GM19023 (cell line): ENCODE measurements at regions not wholly inside any gene's neighbourhood (a gene's known extent, or its start where the extent isn't known, plus 50 kb on each side); places are given as distances from the start of the nearest gene placed in this dataset.

Source experiments
- ATAC-seq: cut with Tn5 transposase; IDR thresholded peaks from one replicate; pipeline ENCODE4 v1.9.1; 2021; ENCODE audit warnings: mild to moderate bottlenecking, moderate library complexity; ENCODE audit not compliant: unreplicated experiment

GRCh38 chr14:96979611-96980074 lies 182.5 kb downstream of the VRK1 start:
- no peak for ATAC-seq

- no peak for ATAC-seq
These were observed 183.7 kb downstream of the VRK1 start for GRCh38 chr14:96980835-96981234.

GRCh38 chr14:96986256-96987085 lies 189.3 kb downstream of the VRK1 start:
- ATAC-seq, result no peak

- ATAC-seq, result no peak
These were observed 189.9 kb downstream of the VRK1 start for GRCh38 chr14:96987086-96987474.

GRCh38 chr14:96987771-96988170 lies 190.6 kb downstream of the VRK1 start:
- no peak for ATAC-seq

GRCh38 chr14:96989306-96989705 lies 192.1 kb downstream of the VRK1 start:
- no peak for ATAC-seq

- no peak for ATAC-seq
These were observed 194.0 kb downstream of the VRK1 start for GRCh38 chr14:96991226-96991625.

- ATAC-seq, result no peak
These were observed 197.8 kb downstream of the VRK1 start for GRCh38 chr14:96994999-96995398.

GRCh38 chr14:96997269-96997668 lies 200.1 kb downstream of the VRK1 start:
- ATAC-seq, result no peak

- no peak for ATAC-seq
These were observed 200.8 kb downstream of the VRK1 start for GRCh38 chr14:96997996-96998395.

GRCh38 chr14:96999654-97000155 lies 202.5 kb downstream of the VRK1 start:
- no peak for ATAC-seq

- ATAC-seq, result no peak
These were observed 205.3 kb downstream of the VRK1 start for GRCh38 chr14:97002454-97002853.

- ATAC-seq, result no peak
These were observed 208.8 kb downstream of the VRK1 start for GRCh38 chr14:97005934-97006333.

GRCh38 chr14:97010491-97011160 lies 213.4 kb downstream of the VRK1 start:
- no peak for ATAC-seq

GRCh38 chr14:97013878-97014277 lies 216.7 kb downstream of the VRK1 start:
- no peak for ATAC-seq

- ATAC-seq, result no peak
These were observed 223.8 kb downstream of the VRK1 start for GRCh38 chr14:97021001-97021400.

- ATAC-seq, result no peak
These were observed 224.5 kb downstream of the VRK1 start for GRCh38 chr14:97021571-97022168.

GRCh38 chr14:97022741-97023140 lies 225.6 kb downstream of the VRK1 start:
- ATAC-seq, result no peak

- no peak for ATAC-seq
These were observed 226.7 kb downstream of the VRK1 start for GRCh38 chr14:97023871-97024270.

GRCh38 chr14:97024300-97024699 lies 227.1 kb downstream of the VRK1 start:
- no peak for ATAC-seq

- ATAC-seq, result no peak
These were observed 228.5 kb downstream of the VRK1 start for GRCh38 chr14:97025722-97026121.
